K562 (cell line): ENCODE measurements at regions not wholly inside any gene's neighbourhood (a gene's known extent, or its start where the extent isn't known, plus 50 kb on each side); places are given as distances from the start of the nearest gene placed in this dataset.

Experiments used
- ATAC-seq: fragments of 200-7000 bp; cut with Tn5 transposase; 3 replicates; pipeline ENCODE4 v1.9.1; 2020; ENCODE audit warnings: moderate library complexity
- BruUV-seq: library from RNA; stranded (reverse); fragments of 400-500 nt; replicated peaks from 2 replicates; lab custom pipeline; 2021; lab: Mats Ljungman, UMichigan
- CTCF ChIA-PET: fragments of 300-600 bp; formaldehyde crosslinking; extraction: SDS; loops from one replicate; lab custom pipeline; 2021; ENCODE audit warnings: low intra/inter-chr PET ratio; lab: Yijun Ruan, JAX
- POLR2A ChIA-PET: fragments of 300-600, 350-650 bp; sonication (Branson Sonifier 250); formaldehyde crosslinking; extraction: SDS; loops from one replicate; lab custom pipeline; 2021; ENCODE audit warnings: antibody characterized with exemption, inconsistent platforms; lab: Yijun Ruan, JAX
- DNase-seq, 4 experiments: peaks; one replicate each; pipeline versions ENCODE4 v3.0.0 to v3.0.0-alpha.2; 2011 to 2018; ENCODE audit warnings: low spot score in 3 of 4, mixed read lengths in 3 of 4; ENCODE audit errors: extremely low read depth in 1 of 4
- FAIRE-seq: peaks from 2 replicates; lab custom pipeline; 2011; peaks lifted over from hg19 to GRCh38; lab: Jason Lieb, UNC
- H2AFZ ChIP-seq: 2 replicates; pipeline ENCODE4 v1.6.0; 2011; ENCODE audit warnings: low read depth, low read length, control low read depth, inconsistent platforms
- H3K27ac ChIP-seq: fragments of 200-600 bp; 3 replicates; pipeline ENCODE4 v1.8.0; 2011; ENCODE audit warnings: low read depth, mild to moderate bottlenecking, control low read depth, inconsistent platforms, low read length, moderate library complexity, mixed read lengths; ENCODE audit errors: extremely low read depth
- H3K27me3 ChIP-seq, 2 experiments: fragments of 300-600 bp in 1 of 2; 2 replicates in 1 of 2; 3 replicates in 1 of 2; pipeline versions ENCODE4 v1.6.0 to v1.8.0; 2011; ENCODE audit warnings: inconsistent platforms in 2 of 2, low read length in 2 of 2, mild to moderate bottlenecking in 1 of 2, mixed read lengths in 1 of 2, moderate library complexity in 1 of 2; ENCODE audit not compliant: control insufficient read depth in 2 of 2, insufficient read depth in 2 of 2
- H3K36me3 ChIP-seq: fragments of 300-600 bp; 3 replicates; pipeline ENCODE4 v1.8.0; 2011; ENCODE audit warnings: mild to moderate bottlenecking, low read length, inconsistent platforms; ENCODE audit not compliant: control insufficient read depth, insufficient read depth
- H3K4me1 ChIP-seq, 2 experiments: fragments of 200-600 bp in 1 of 2; replicated peaks in 1 of 2; 2 replicates in 1 of 2; 3 replicates in 1 of 2; pipeline versions ENCODE4 v1.5.1 to v1.8.0; 2011; ENCODE audit warnings: inconsistent platforms in 2 of 2, low read length in 2 of 2, mild to moderate bottlenecking in 1 of 2, mixed read lengths in 1 of 2, moderate library complexity in 1 of 2; ENCODE audit not compliant: control insufficient read depth in 2 of 2, insufficient read depth in 2 of 2
- H3K4me2 ChIP-seq: 2 replicates; pipeline ENCODE4 v1.6.1; 2011; ENCODE audit warnings: low read length, control low read depth, inconsistent platforms, mixed read lengths; ENCODE audit not compliant: insufficient read depth
- H3K4me3 ChIP-seq: fragments of 200-600 bp; sonication (generic), shearing (Covaris generic); 2 replicates; pipeline ENCODE4 v1.5.1; 2016; ENCODE audit warnings: control low read depth, inconsistent platforms
- H3K79me2 ChIP-seq: fragments of 200-600 bp; 3 replicates; pipeline ENCODE4 v1.8.0; 2011; ENCODE audit warnings: low read length, inconsistent platforms; ENCODE audit not compliant: control insufficient read depth, insufficient read depth
- H3K9ac ChIP-seq, 2 experiments: 2 replicates each; pipeline versions ENCODE4 v1.6.0 to v1.6.1; 2011; ENCODE audit warnings: low read depth in 2 of 2, low read length in 2 of 2, control low read depth in 1 of 2, inconsistent platforms in 1 of 2, mild to moderate bottlenecking in 1 of 2, mixed read lengths in 1 of 2; ENCODE audit not compliant: insufficient read depth in 1 of 2
- H3K9me1 ChIP-seq: one replicate; pipeline ENCODE4 v1.6.0; 2011; ENCODE audit warnings: inconsistent platforms, mild to moderate bottlenecking, low read length, moderate library complexity; ENCODE audit not compliant: control insufficient read depth, insufficient read depth
- H3K9me3 ChIP-seq: replicated peaks from 2 replicates; pipeline ENCODE4 v1.5.1; 2011; ENCODE audit warnings: low read depth, low read length, inconsistent platforms; ENCODE audit not compliant: control insufficient read depth, insufficient read depth
- H4K20me1 ChIP-seq: replicated peaks from 2 replicates; pipeline ENCODE4 v1.6.1; 2011; ENCODE audit warnings: low read length, inconsistent platforms, mixed read lengths; ENCODE audit not compliant: control insufficient read depth, insufficient read depth
- BRCA1 ChIP-seq, 2 experiments: fragments of 450-650 bp in 1 of 2; sonication (generic) in 1 of 2; formaldehyde crosslinking in 1 of 2; IDR thresholded peaks; 2 replicates each; pipeline versions ENCODE4 v1.5.0 to v1.6.1; 2017 to 2020; ENCODE audit warnings: mild to moderate bottlenecking in 1 of 2, missing genetic modification reagents in 1 of 2
- CEBPB ChIP-seq: fragments of 450-650 bp; IDR thresholded peaks from 2 replicates; pipeline ENCODE4 v1.6.1; 2016; ENCODE audit warnings: missing genetic modification characterization, missing compliant biosample characterization
- FOXJ3 ChIP-seq: sonication (generic); formaldehyde crosslinking; IDR thresholded peaks from 2 replicates; pipeline ENCODE4 v1.4.0; 2020; ENCODE audit warnings: mild to moderate bottlenecking, missing genetic modification reagents
- KDM5B ChIP-seq: fragments of 200-600 bp; sonication (generic); IDR thresholded peaks from 2 replicates; pipeline ENCODE4 v1.6.1; 2012; ENCODE audit warnings: low read depth, mild to moderate bottlenecking, moderate library complexity, low read length, control low read depth, inconsistent platforms; ENCODE audit not compliant: insufficient replicate concordance
- MCM2 ChIP-seq: fragments of 450-650 bp; IDR thresholded peaks from 2 replicates; pipeline ENCODE4 v1.6.1; 2017; ENCODE audit warnings: low read depth, mild to moderate bottlenecking
- NR1H2 ChIP-seq: sonication (generic); formaldehyde crosslinking; IDR thresholded peaks from 2 replicates; pipeline ENCODE4 v1.4.0; 2020; ENCODE audit warnings: mild to moderate bottlenecking, missing genetic modification reagents
- TSC22D4 ChIP-seq: fragments of 450-650 bp; IDR thresholded peaks from 2 replicates; pipeline ENCODE4 v1.6.1; 2016; ENCODE audit warnings: missing genetic modification characterization, missing biosample characterization, control low read depth
- ZNF124 ChIP-seq: sonication (generic); formaldehyde crosslinking; IDR thresholded peaks from 2 replicates; pipeline ENCODE4 v1.8.1; 2022; ENCODE audit warnings: missing genetic modification reagents
- ZNF592 ChIP-seq: fragments of 450-650 bp; IDR thresholded peaks from 2 replicates; pipeline ENCODE4 v1.6.1; 2017; ENCODE audit warnings: antibody characterized with exemption, mild to moderate bottlenecking
- WGBS: fragments of 100-300 bp; shearing (Covaris generic); methylation state at CpG from one replicate; pipeline ENCODE4 v1.1.6; 2016; ENCODE audit warnings: low coverage, mixed read lengths; ENCODE audit not compliant: insufficient coverage; ENCODE audit errors: missing lambda C conversion rate; 5-methylcytosine and 5-hydroxymethylcytosine counted together
- in situ Hi-C: fragments of 300-500 bp; cut with MboI; formaldehyde crosslinking; loops from 4 replicates; pipeline ENCODE4 v1.15.0; 2018; ENCODE audit warnings: inconsistent platforms, mixed read lengths
- intact Hi-C: fragments of 100-400 bp; cut with micrococcal nuclease; formaldehyde crosslinking; loops from 2 replicates; pipeline ENCODE4 v1.14.2; 2022

- H3K9ac ChIP-seq = no peak overlapping the region
- no peaks in the 10 kb centered on the region; the same call in 1 of the 2 replicates for H3K9me3 ChIP-seq
- no peaks in the 10 kb centered on the region for H3K79me2 ChIP-seq
- no peak overlapping the region for H3K27ac ChIP-seq
- no peaks in the 10 kb centered on the region for H3K4me1 ChIP-seq
- no peak overlapping the region for H3K4me2 ChIP-seq
- intact Hi-C loops = no loop called here
- no peak for DNase-seq
- CTCF ChIA-PET = no interaction called here
- FAIRE-seq = no peak
- no peaks in the 10 kb centered on the region for H3K36me3 ChIP-seq
- TF ChIP-seq KDM5B (no peak), TSC22D4 (no peak), ZNF592 (no peak), BRCA1 (IDR thresholded peaks at IDR 0.05) (no peak), BRCA1 (CRISPR knock-in tag; IDR thresholded peaks at IDR 0.05) (no peak), NR1H2 (CRISPR knock-in tag) (no peak), CEBPB (tag) (no peak), FOXJ3 (CRISPR knock-in tag) (no peak), MCM2 (no peak), ZNF124 (CRISPR knock-in tag) (no peak)
- H2AFZ ChIP-seq = no peak overlapping the region
- WGBS = 0% methylated on average over 3 of the region's 3 CpGs
- no peak for ATAC-seq
- in situ Hi-C loops = no loop called here
- H3K4me3 ChIP-seq = no peak overlapping the region
- POLR2A ChIA-PET = no interaction called here
- no peaks in the 10 kb centered on the region for H4K20me1 ChIP-seq
- H3K27me3 ChIP-seq = no peaks in the 10 kb centered on the region
- BruUV-seq = no TSS peak
- no peaks in the 10 kb centered on the region for H3K9me1 ChIP-seq
Measured at GRCh38 chr2:6577960-6578359, 287.7 kb downstream of the CMPK2 start.
